Large intestine (tissue), 3 donors: ENCODE measurements at regions not wholly inside any gene's neighbourhood (a gene's known extent, or its start where the extent isn't known, plus 50 kb on each side); places are given as distances from the start of the nearest gene placed in this dataset.

ENCODE experiments used
- DNase-seq, 2 donors: peaks; one replicate each; pipeline versions ENCODE4 v3.0.0 to v3.0.0-alpha.2; 2013
- H3K27ac ChIP-seq: one replicate; pipeline ENCODE4 v1.5.1; 2013; ENCODE audit warnings: low read length
- H3K27me3 ChIP-seq: 2 replicates; pipeline ENCODE4 v1.6.1; 2013; ENCODE audit warnings: low read length; ENCODE audit not compliant: control insufficient read depth, insufficient read depth
- H3K36me3 ChIP-seq: 2 replicates; pipeline ENCODE4 v1.6.1; 2013; ENCODE audit warnings: low read length; ENCODE audit not compliant: control insufficient read depth, insufficient read depth
- H3K4me1 ChIP-seq: one replicate; pipeline ENCODE4 v1.6.1; 2013; ENCODE audit warnings: low read length; ENCODE audit not compliant: control insufficient read depth, insufficient read depth
- H3K4me3 ChIP-seq: one replicate; pipeline ENCODE4 v1.5.1; 2013; ENCODE audit warnings: low read length
- H3K9me3 ChIP-seq: one replicate; pipeline ENCODE4 v1.6.1; 2013; ENCODE audit warnings: mild to moderate bottlenecking, low read depth, low read length, moderate library complexity; ENCODE audit not compliant: control insufficient read depth
- WGBS: methylation state at CpG from one replicate; pipeline ENCODE4 v1.1.5; 2013; ENCODE audit warnings: low lambda C conversion rate; ENCODE audit not compliant: insufficient coverage; 5-methylcytosine and 5-hydroxymethylcytosine counted together

DNA sequence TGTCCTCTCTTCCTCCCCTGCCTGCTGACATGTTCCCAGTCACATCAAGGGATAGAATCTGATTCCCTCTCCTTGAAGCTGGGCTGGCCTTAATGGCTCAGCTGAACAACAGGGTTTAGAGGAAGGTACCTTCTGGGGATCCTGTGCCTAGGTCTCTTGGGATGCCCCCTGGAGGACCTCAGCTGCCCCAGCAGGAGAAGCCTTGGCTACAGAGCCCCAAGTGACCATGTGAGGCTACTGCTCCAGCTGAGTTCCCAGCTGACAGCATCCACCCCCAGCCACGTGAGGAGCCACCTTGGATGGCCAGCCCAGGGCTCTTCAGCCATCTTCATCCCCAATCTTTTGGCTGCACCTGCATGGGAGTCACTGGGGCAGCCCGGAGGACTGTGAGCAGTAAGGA is 1499.3 kb downstream of the TBC1D22A start:
- Histone ChIP-seq H3K9me3 (no peaks in the 10 kb centered on the region), H3K27me3 (peaks cover 5% of the 10 kb centered on the region)
- WGBS: no CpG with 5 or more reads among the region's 2 CpGs

DNA sequence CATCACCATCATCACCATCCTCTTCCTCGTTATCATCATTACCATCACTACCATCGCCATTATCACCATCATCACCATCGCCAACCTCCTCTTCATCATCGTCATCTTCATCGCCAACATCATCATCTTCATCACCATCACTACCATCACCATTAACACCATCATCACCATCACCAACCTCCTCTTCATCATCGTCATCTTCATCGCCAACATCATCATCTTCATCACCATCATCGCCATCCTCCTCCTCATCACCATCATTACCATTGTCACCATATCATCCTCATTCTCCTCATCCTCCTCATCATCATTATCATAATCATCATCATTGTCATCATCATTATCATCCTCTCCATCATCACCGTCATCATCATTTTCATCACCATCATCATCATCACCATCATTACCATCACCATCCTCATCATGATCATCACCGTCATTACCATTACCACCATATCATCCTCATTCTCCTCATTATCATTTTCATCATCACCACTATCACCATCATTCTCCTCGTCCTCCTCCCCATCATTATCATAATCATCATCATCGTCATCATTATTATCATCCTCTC is 1498.7 kb downstream of the TBC1D22A start:
- Histone ChIP-seq H3K27me3 (peaks cover 9% of the 10 kb centered on the region), H3K4me1 (no peaks in the 10 kb centered on the region), H3K4me3 (no peak overlapping the region), H3K36me3 (no peaks in the 10 kb centered on the region), H3K27ac (no peak overlapping the region), H3K9me3 (no peaks in the 10 kb centered on the region)
- 97% methylated on average over 12 of the region's 12 CpGs for WGBS
- no peak for DNase-seq

More for the DNA sequence above, 1499.3 kb downstream of the TBC1D22A start:
- Histone ChIP-seq H3K4me3 (no peak overlapping the region), H3K4me1 (no peaks in the 10 kb centered on the region), H3K36me3 (no peaks in the 10 kb centered on the region), H3K27ac (no peak overlapping the region)
- no peak for DNase-seq

DNA sequence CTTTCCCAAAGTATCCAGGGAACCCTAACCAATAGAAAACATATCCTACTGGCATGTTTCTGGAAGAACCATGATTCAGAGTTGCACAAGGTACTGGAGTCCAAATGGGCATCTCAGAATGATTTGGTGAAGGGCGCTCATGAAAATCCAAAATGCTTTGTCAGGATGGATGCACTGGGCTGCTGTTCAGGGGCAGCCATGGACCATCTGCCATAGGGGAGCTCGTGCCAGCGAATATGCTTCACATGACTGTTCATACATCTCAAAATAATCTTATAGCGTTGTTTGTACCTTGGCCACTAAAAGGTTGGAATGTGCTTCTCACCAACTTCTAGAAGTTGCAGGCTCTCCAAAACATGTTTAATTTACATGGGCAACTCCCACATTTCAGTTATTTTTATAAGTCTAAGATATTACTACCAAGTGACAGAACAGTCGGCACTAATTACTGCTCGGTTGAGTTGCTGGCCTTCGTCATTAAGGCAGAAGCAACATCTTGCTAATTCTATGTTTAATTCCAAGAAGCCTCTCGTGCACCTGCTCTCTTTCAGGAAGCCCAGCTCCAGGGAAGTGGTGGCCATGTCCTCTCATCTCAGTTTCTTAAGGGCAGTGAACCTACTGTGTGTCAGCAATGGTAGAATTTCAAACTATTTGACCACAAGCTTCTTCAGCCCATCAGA is 1497.7 kb downstream of the TBC1D22A start:
- Histone ChIP-seq H3K4me1 (no peaks in the 10 kb centered on the region), H3K4me3 (no peak overlapping the region), H3K27ac (no peak overlapping the region), H3K36me3 (no peaks in the 10 kb centered on the region), H3K27me3 (peaks cover 15% of the 10 kb centered on the region), H3K9me3 (no peaks in the 10 kb centered on the region)
- no peak for DNase-seq
- 100% methylated on average over 2 of the region's 8 CpGs for WGBS

DNA sequence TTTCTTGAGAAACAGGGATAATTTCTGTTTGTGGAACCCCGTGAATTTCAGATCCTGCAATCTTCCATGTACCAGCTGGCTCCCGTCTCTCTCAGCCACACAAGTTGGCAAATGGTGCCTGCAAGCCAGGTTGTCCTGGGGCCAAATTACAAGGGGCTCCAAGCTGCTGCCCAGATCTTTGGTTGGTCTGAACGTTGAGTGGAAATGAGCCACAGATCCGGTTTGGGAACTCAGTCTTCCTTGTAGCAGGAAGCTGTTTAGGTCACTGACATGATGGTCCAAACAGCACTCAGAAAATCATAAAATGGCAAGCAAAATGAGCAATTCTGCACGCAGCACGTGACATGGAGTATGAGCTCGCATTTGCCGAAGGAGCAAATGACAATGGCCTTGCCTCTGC is 1496.4 kb downstream of the TBC1D22A start:
- no peaks in the 10 kb centered on the region for H3K9me3 ChIP-seq
- peaks cover 26% of the 10 kb centered on the region for H3K27me3 ChIP-seq
- no CpG with 5 or more reads among the region's 8 CpGs for WGBS
- H3K4me3 ChIP-seq: no peak overlapping the region
- no peaks in the 10 kb centered on the region for H3K4me1 ChIP-seq
- no peak overlapping the region for H3K27ac ChIP-seq
- no peak for DNase-seq
- no peaks in the 10 kb centered on the region for H3K36me3 ChIP-seq

DNA sequence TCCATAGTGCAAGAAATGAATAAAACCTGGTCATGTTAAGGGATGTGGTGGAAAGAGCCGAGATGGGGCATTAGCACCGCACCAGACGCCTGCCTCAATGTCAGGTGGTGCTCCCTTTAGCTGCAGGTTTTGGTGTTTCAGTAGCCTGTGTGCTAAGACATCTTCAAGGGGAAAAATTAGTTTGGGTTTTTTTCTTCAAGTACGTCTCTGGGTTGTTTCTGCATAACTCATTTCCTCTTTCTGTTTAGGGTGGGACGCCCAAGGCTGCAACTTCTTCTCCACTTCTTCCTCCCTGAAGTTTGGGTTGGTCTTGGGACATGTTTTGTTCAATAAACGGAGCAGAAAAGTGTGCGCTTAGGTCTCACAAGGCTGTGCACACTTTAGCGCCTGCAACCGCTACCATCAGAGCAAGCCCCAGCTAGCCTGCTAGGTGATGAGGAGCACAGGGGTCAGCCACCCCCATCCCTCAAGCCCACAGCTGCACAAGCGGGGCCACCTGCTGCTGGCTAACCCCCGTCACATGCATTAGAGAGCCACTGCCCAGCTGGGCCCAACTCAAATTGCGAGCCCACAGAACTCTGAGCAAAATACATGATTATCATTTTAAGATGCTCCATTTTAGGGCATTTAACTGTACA is 1495.7 kb downstream of the TBC1D22A start:
- WGBS: no CpG with 5 or more reads among the region's 12 CpGs
- H3K4me1 ChIP-seq: no peaks in the 10 kb centered on the region
- H3K36me3 ChIP-seq: no peaks in the 10 kb centered on the region
- no peaks in the 10 kb centered on the region for H3K9me3 ChIP-seq
- H3K27ac ChIP-seq: no peak overlapping the region
- peaks cover 31% of the 10 kb centered on the region for H3K27me3 ChIP-seq
- no peak for DNase-seq
- H3K4me3 ChIP-seq: no peak overlapping the region

DNA sequence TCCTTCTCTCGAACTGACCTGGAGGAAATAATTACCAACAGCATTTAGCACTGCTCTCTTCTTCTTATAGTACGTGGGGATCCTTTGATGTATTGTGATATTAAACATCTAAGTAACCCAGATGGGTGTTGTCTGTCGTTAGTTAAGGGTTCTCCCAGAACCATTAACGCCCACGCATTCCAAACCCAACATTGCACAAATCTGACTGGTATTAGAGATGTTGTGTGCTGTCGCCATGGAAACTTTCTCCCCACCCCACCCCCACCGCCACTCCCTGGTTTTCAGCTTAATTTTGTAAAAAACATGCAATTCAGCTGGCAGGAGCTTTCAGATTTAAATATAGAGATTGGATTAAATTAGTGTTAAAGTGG is 1495.2 kb downstream of the TBC1D22A start:
- WGBS: 50% methylated on average over 1 of the region's 7 CpGs
- H3K9me3 ChIP-seq: no peaks in the 10 kb centered on the region
- H3K27me3 ChIP-seq: peaks cover 31% of the 10 kb centered on the region
- DNase-seq: no peak
- H3K4me1 ChIP-seq: no peaks in the 10 kb centered on the region
- no peaks in the 10 kb centered on the region for H3K36me3 ChIP-seq
- no peak overlapping the region for H3K4me3 ChIP-seq
- H3K27ac ChIP-seq: no peak overlapping the region

DNA sequence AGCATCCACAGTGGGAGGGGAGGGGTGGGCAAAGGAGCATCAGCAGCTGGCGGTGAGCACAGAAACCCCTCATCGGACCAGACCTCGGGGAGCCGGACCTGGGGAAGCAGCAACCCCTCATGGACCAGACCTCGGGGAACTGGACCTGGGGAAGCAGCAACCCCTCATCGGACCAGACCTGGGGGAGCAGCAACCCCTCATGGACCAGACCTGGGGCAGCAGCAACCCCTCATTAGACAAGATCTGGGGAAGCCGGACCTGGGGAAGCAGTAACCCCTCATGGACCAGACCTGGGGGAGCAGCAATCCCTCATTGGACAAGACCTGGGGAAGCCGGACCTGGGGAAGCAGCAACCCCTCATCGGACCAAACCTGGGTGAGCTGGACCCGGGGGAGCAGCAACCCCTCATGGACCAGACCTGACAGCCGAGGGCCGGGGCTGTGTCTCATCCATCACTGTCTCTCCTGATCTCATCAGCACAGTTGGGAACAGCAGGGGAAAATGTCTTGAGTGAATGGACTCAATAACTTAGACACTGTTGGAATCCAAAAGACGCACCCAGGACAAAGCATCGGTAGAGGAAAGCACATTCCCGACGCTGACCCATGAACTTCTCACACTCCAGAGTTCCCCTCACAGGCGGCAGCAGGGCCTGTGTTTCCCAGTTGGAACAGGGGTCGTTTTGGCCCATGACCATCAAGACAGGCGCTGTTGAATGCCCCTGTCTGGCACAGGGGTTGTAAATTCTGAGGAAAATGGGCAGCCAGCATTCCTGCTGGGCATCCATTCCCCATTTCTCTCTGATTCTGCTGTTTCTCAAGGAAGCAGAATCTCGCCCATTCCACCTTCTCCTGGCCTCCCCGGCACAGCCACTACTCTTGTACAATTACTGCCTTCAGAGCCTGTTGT is 1494.6 kb downstream of the TBC1D22A start:
- Histone ChIP-seq H3K4me1 (no peaks in the 10 kb centered on the region), H3K36me3 (no peaks in the 10 kb centered on the region), H3K9me3 (no peaks in the 10 kb centered on the region), H3K27me3 (peaks cover 31% of the 10 kb centered on the region), H3K4me3 (no peak overlapping the region), H3K27ac (no peak overlapping the region)
- no peak for DNase-seq
- no CpG with 5 or more reads among the region's 21 CpGs for WGBS

DNA sequence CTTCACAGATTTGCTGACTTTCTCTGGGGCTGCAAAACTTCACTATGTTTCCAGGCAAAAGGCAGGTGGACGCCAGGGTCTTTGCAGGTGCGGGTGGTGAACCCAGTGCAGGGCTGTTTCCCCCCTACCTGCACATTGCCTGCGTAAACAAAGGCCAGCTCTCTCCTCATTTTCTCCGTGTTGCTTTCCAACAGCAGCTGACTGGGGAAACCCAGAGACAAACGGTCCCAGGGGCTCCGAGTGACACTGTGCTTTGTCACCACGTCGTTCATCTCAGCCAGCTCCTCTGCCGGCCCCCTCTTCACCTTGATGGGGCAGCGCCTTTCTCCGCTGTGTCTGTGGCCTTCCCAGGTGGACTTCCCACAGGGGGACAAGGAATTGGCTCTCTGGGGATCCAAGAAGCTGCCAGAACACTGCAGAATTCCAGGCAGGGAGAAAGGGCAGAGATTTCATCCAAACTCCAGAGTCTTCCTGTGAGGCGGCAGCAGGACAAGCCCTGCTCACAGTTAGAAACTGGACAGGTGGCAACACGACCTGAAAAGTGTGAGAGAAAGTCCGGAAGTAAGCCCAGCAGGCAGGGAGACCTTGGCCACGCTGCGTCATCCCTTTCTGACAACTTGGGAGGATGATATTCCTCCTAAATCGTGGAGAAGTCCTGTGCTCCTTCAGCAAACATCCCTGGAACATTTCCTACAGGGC is 1493.7 kb downstream of the TBC1D22A start:
- Histone ChIP-seq H3K4me3 (no peak overlapping the region), H3K27me3 (peaks cover 31% of the 10 kb centered on the region), H3K27ac (no peak overlapping the region), H3K9me3 (no peaks in the 10 kb centered on the region), H3K4me1 (no peaks in the 10 kb centered on the region), H3K36me3 (no peaks in the 10 kb centered on the region)
- no peak for DNase-seq
- WGBS: no CpG with 5 or more reads among the region's 17 CpGs

DNA sequence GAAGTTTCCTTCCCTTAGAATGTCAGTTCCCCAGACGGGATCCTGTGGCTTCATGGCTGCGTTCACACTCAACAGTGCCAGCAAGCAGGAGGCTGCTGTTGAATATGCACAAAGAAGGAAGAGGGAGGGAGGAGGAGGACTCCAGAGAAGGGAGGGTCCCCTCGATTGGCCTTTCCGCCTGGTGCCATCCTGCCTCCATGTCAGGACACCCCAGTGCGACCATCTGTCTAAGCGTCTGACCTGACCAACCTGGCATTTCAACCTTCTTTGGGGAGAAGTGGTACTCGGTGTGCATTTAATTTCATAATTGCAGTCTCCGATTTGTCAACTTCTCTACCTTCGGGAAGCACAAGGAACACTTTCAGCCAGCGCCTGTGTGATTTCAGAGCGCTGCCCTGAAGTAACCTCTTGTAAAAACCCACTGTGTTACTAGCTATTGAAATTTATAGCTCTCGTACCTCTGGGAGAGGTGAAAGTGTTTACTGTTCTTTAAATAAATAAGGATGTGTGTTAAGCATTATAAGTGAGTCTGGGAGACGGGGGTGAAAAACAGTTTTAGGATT is 1491.9 kb downstream of the TBC1D22A start:
- Histone ChIP-seq H3K36me3 (no peaks in the 10 kb centered on the region), H3K27ac (no peak overlapping the region)
- no CpG with 5 or more reads among the region's 13 CpGs for WGBS

More for the DNA sequence above, 1491.9 kb downstream of the TBC1D22A start:
- Histone ChIP-seq H3K9me3 (no peaks in the 10 kb centered on the region), H3K27me3 (peaks cover 41% of the 10 kb centered on the region), H3K4me3 (no peak overlapping the region), H3K4me1 (no peaks in the 10 kb centered on the region)
- DNase-seq: no peak
